ENCODE measurements at regions not wholly inside any gene's neighbourhood (a gene's known extent, or its start where the extent isn't known, plus 50 kb on each side); places are given as distances from the start of the nearest gene placed in this dataset.
"Not testable (repeated sequence)": the region's sequence is repeated elsewhere in the genome, so short reads cannot be mapped to it uniquely, and the experiment has no call there.

- H3K9me3 Mint-ChIP-seq, result peaks cover 6% of the 10 kb centered on the region
- no peak overlapping the region for H3K27ac Mint-ChIP-seq (ENCODE audit: low read depth)
- H3K36me3 Mint-ChIP-seq (ENCODE audit: insufficient read depth), result no peaks in the 10 kb centered on the region
- DNase-seq (ENCODE audit: low spot score in 2 of 2) (no peak), ATAC-seq (replicated peaks; ENCODE audit: extremely low read depth, poor library complexity, severe bottlenecking) (no peak)
- no peaks in the 10 kb centered on the region for H3K4me1 Mint-ChIP-seq
- H3K4me3 Mint-ChIP-seq, result no peak overlapping the region
- peaks cover 59% of the 10 kb centered on the region for H3K27me3 Mint-ChIP-seq
Measured at GRCh38 chr6:3956054-3956453, 106.9 kb downstream of the FAM50B start.

- no peak for ATAC-seq (replicated peaks; ENCODE audit: extremely low read depth, poor library complexity, severe bottlenecking)
- DNase-seq (ENCODE audit: low spot score in 2 of 2), result no peak
- H3K36me3 Mint-ChIP-seq (ENCODE audit: insufficient read depth), result peaks cover 3% of the 10 kb centered on the region
- no peaks in the 10 kb centered on the region for H3K4me1 Mint-ChIP-seq
- no peak overlapping the region for H3K4me3 Mint-ChIP-seq
- H3K27me3 Mint-ChIP-seq, result peaks cover 52% of the 10 kb centered on the region
- H3K27ac Mint-ChIP-seq (ENCODE audit: low read depth), result no peak overlapping the region
- peaks cover 6% of the 10 kb centered on the region for H3K9me3 Mint-ChIP-seq
Measured at GRCh38 chr6:3957321-3957720, 108.1 kb downstream of the FAM50B start.

GRCh38 chr6:3958255-3958654 is 109.1 kb downstream of the FAM50B start:
- Mint-ChIP-seq H3K36me3 (ENCODE audit: insufficient read depth) (peaks cover 3% of the 10 kb centered on the region), H3K9me3 (peaks cover 6% of the 10 kb centered on the region), H3K27me3 (peaks cover 42% of the 10 kb centered on the region), H3K4me3 (no peak overlapping the region), H3K4me1 (no peaks in the 10 kb centered on the region), H3K27ac (ENCODE audit: low read depth) (no peak overlapping the region)
- DNase-seq (ENCODE audit: low spot score in 2 of 2) (no peak), ATAC-seq (replicated peaks; ENCODE audit: extremely low read depth, poor library complexity, severe bottlenecking) (no peak)

- H3K27ac Mint-ChIP-seq (ENCODE audit: low read depth), result no peak overlapping the region
- H3K9me3 Mint-ChIP-seq, result peaks cover 6% of the 10 kb centered on the region
- ATAC-seq (replicated peaks; ENCODE audit: extremely low read depth, poor library complexity, severe bottlenecking) (no peak), DNase-seq (ENCODE audit: low spot score in 2 of 2) (no peak)
- H3K4me1 Mint-ChIP-seq, result no peaks in the 10 kb centered on the region
- no peak overlapping the region for H3K4me3 Mint-ChIP-seq
- H3K36me3 Mint-ChIP-seq (ENCODE audit: insufficient read depth), result peaks cover 3% of the 10 kb centered on the region
- peaks cover 40% of the 10 kb centered on the region for H3K27me3 Mint-ChIP-seq
Measured at GRCh38 chr6:3959385-3959784, 110.2 kb downstream of the FAM50B start.

DNA sequence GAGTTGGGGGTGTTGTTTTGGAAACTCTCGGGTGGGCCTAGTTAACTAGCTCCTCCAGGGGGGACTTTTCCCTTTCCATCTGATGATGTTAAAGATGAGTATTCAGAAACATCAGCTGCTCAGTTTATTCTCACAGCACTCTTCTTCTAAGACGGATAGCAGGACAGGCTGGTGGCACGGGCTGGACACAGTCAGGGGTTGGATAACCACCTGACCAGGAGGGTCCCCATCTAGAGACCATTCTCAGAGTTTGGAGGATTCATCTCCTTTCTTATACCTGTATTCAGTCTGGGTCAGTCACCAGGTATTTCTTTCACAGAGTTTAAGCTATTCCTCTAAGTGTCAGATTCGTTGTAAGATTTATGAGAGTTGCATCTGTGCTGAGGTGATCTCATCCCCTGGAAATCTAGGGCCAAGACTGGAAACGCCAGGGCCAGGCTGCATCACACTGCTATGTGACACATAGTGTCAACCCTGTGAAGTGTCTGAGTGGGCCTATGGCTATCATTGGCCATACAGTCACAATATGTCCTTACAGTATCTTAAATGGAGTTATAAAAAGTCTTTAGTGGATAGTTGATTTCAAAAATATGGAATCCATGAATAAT is 111.7 kb downstream of the FAM50B start:
- Mint-ChIP-seq H3K36me3 (ENCODE audit: insufficient read depth) (peaks cover 3% of the 10 kb centered on the region), H3K4me1 (no peaks in the 10 kb centered on the region)
- no peak for DNase-seq (ENCODE audit: low spot score in 2 of 2)

DNA sequence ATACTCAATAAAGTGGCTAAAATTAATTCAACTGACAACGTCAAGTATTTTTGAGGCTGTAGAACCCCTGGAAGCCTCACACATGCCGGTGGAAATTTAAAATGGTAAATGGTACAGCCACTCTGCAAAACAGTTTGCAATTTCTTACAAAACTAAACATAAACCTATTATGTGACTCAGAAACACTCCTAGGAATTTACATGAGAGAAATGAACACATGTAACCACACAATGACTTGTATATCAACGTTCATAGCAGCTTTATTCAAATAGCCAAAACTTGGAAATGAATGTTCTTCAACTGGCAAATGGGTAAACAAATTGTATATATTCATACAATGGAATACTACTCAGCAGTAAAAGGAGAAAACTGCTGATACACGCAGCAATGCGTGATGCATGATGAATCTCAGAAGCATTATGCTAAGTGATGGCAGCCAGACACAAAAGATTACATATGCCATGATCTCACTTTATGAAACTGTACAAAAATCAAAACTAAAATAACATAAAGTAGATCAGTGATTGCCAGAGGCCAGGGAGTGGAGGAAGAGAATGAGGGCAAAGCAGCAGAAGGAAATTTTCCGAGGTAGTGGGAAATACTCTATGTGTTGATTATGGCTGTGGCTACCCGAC is 112.5 kb downstream of the FAM50B start:
- Mint-ChIP-seq H3K27ac (ENCODE audit: low read depth) (no peak overlapping the region), H3K27me3 (peaks cover 25% of the 10 kb centered on the region), H3K36me3 (ENCODE audit: insufficient read depth) (peaks cover 3% of the 10 kb centered on the region), H3K9me3 (peaks cover 6% of the 10 kb centered on the region), H3K4me3 (no peak overlapping the region), H3K4me1 (no peaks in the 10 kb centered on the region)
- ATAC-seq (replicated peaks; ENCODE audit: extremely low read depth, poor library complexity, severe bottlenecking) (no peak), DNase-seq (ENCODE audit: low spot score in 2 of 2) (no peak)

More for the DNA sequence above, 111.7 kb downstream of the FAM50B start:
- Mint-ChIP-seq H3K27ac (ENCODE audit: low read depth) (no peak overlapping the region), H3K9me3 (peaks cover 6% of the 10 kb centered on the region), H3K4me3 (no peak overlapping the region), H3K27me3 (peaks cover 34% of the 10 kb centered on the region)
- no peak for ATAC-seq (replicated peaks; ENCODE audit: extremely low read depth, poor library complexity, severe bottlenecking)

DNA sequence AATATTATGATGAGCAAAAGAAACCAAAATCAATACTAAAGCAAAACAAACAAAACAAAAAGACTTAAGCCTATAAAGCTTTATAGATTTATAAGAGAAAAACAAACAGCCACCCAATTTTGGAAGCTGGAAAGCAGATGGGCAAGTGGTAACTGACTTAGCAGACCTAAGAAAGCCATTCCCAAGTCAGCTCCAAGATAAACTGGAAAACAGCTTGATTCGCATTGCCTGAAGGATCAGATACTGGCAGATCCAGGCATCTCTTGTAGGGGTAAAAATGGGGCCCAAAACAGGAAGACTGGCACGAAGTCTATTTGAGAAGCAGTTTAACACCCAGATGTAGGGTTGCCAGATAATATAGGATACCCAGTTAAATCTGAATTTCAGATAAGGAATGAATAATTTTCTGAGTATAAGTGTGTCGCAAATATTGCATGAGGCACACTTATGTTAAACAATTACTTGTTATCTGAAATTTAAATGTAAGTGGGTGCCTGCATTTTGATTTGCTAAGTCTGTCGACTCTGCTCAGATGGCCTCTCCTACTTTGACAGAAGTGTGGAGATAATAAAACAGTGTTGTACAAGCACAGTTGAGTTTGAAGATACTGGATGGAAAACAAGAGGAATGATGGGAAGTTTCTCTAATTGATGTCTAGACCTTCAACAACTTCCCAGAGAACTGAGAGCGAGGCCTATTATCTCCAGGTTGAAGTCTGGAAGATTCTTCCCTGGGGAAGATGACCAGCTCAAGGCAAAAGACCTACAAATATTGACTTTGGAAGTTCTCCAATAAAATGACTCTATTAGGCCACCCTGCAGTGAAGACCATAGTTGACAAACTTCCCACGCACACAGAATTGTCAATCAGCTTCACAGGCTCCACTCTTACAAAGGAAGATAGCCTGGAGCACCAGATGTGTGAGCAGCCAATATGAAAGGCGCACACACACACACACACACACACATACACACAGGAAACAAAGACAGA is 113.4 kb downstream of the FAM50B start:
- peaks cover 5% of the 10 kb centered on the region for H3K9me3 Mint-ChIP-seq
- ATAC-seq (replicated peaks; ENCODE audit: extremely low read depth, poor library complexity, severe bottlenecking), result no peak

DNA sequence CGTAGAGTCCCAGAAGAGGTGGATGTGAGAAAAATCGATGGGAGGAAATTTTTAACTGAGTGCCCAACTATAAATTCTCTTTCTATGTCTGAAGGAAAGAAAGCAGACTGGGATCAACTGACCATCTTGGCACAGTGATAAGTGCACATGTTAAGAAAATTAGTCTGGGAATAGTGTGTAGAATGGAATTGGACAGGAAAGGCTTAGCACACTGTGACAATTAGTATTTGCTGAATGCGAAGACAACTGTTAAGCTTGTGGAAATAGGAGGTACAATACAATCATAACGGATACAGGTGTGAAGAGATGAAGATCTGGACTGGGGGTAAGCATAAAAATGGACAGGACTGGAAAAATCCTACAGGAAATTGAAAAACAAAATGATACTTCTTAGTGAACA is 114.3 kb downstream of the FAM50B start:
- no peak overlapping the region for H3K4me3 Mint-ChIP-seq
- peaks cover 4% of the 10 kb centered on the region for H3K36me3 Mint-ChIP-seq (ENCODE audit: insufficient read depth)
- DNase-seq (ENCODE audit: low spot score in 2 of 2), result no peak
- no peaks in the 10 kb centered on the region for H3K9me3 Mint-ChIP-seq
- H3K27me3 Mint-ChIP-seq, result peaks cover 25% of the 10 kb centered on the region
- no peaks in the 10 kb centered on the region for H3K4me1 Mint-ChIP-seq
- ATAC-seq (replicated peaks; ENCODE audit: extremely low read depth, poor library complexity, severe bottlenecking), result no peak
- H3K27ac Mint-ChIP-seq (ENCODE audit: low read depth), result no peak overlapping the region

More for the DNA sequence above, 113.4 kb downstream of the FAM50B start:
- Mint-ChIP-seq H3K36me3 (ENCODE audit: insufficient read depth) (peaks cover 3% of the 10 kb centered on the region), H3K27me3 (peaks cover 25% of the 10 kb centered on the region), H3K4me3 (no peak overlapping the region), H3K4me1 (no peaks in the 10 kb centered on the region), H3K27ac (ENCODE audit: low read depth) (no peak overlapping the region)
- DNase-seq (ENCODE audit: low spot score in 2 of 2), result no peak

GRCh38 chr6:3965071-3965718 is 113.7 kb downstream of the FAM217A start:
- no peak for DNase-seq (ENCODE audit: low spot score in 2 of 2)
- H3K9me3 Mint-ChIP-seq, result no peaks in the 10 kb centered on the region
- ATAC-seq (replicated peaks; ENCODE audit: extremely low read depth, poor library complexity, severe bottlenecking), result no peak
- peaks cover 7% of the 10 kb centered on the region for H3K36me3 Mint-ChIP-seq (ENCODE audit: insufficient read depth)
- peaks cover 15% of the 10 kb centered on the region for H3K27me3 Mint-ChIP-seq
- no peaks in the 10 kb centered on the region for H3K4me1 Mint-ChIP-seq
- no peak overlapping the region for H3K27ac Mint-ChIP-seq (ENCODE audit: low read depth)
- H3K4me3 Mint-ChIP-seq, result no peak overlapping the region

GRCh38 chr6:3966426-3966825 is 112.5 kb downstream of the FAM217A start:
- H3K27ac Mint-ChIP-seq (ENCODE audit: low read depth), result no peak overlapping the region
- no peak overlapping the region for H3K4me3 Mint-ChIP-seq
- H3K36me3 Mint-ChIP-seq (ENCODE audit: insufficient read depth), result peaks cover 7% of the 10 kb centered on the region
- H3K9me3 Mint-ChIP-seq, result no peaks in the 10 kb centered on the region
- no peak for ATAC-seq (replicated peaks; ENCODE audit: extremely low read depth, poor library complexity, severe bottlenecking)
- H3K4me1 Mint-ChIP-seq, result no peaks in the 10 kb centered on the region
- DNase-seq (ENCODE audit: low spot score in 2 of 2), result no peak
- H3K27me3 Mint-ChIP-seq, result peaks cover 14% of the 10 kb centered on the region

GRCh38 chr6:3970097-3970496 is 108.8 kb downstream of the FAM217A start:
- Mint-ChIP-seq H3K4me3 (no peak overlapping the region), H3K27ac (ENCODE audit: low read depth) (no peak overlapping the region), H3K4me1 (no peaks in the 10 kb centered on the region), H3K36me3 (ENCODE audit: insufficient read depth) (peaks cover 4% of the 10 kb centered on the region), H3K9me3 (no peaks in the 10 kb centered on the region), H3K27me3 (peaks cover 14% of the 10 kb centered on the region)
- no peak for DNase-seq (ENCODE audit: low spot score in 2 of 2)
- ATAC-seq (replicated peaks; ENCODE audit: extremely low read depth, poor library complexity, severe bottlenecking), result no peak

DNA sequence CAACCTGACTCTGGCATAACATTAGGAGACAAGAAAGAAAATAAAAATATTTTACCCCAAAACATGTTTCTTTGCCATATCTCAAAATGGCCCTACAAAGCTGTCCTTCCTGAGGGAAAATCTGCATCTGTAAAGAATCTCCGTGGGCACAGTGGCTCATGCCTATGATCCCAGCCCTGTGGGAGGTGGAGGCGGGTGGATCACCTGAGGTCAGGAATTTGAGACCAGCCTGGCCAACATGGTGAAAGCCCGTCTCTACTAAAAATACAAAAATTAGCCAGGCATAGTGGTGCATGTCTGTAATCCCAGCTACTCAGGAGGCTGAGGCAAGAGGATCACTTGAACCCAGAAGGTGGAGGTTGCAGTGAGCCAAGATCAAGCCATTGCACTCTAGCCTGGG is 105.8 kb downstream of the FAM217A start:
- not testable (repeated sequence) for H3K4me1 Mint-ChIP-seq; H3K36me3 Mint-ChIP-seq (ENCODE audit: insufficient read depth); H3K4me3 Mint-ChIP-seq; ATAC-seq (replicated peaks; ENCODE audit: extremely low read depth, poor library complexity, severe bottlenecking); H3K9me3 Mint-ChIP-seq; DNase-seq (ENCODE audit: low spot score in 2 of 2); H3K27ac Mint-ChIP-seq (ENCODE audit: low read depth)
- H3K27me3 Mint-ChIP-seq, result peaks cover 14% of the 10 kb centered on the region
